GM18870 (cell line): ENCODE measurements at regions not wholly inside any gene's neighbourhood (a gene's known extent, or its start where the extent isn't known, plus 50 kb on each side); places are given as distances from the start of the nearest gene placed in this dataset.
"Not testable (repeated sequence)": the region's sequence is repeated elsewhere in the genome, so short reads cannot be mapped to it uniquely, and the experiment has no call there.

Source experiments
- ATAC-seq: cut with Tn5 transposase; IDR thresholded peaks from one replicate; pipeline ENCODE4 v1.9.1; 2021; ENCODE audit warnings: moderate library complexity; ENCODE audit not compliant: unreplicated experiment

DNA sequence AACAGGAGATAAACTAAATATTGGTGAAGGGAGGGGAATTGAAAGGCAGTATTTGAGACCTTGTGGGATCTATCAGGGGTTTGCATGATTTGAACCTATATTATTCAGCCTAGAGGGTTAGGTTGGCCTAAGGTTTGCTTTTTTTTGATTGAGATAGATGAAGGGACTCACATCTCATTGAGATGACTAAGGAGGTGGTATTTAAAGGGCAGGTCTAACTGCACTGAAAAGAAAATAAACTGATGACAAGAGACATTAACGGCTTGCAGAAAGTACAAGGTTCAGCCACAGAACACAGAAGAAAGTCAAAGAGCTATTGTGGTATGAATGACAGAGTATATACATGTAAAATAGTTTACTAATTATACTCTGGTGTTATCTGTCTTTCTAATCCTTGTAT, 412.7 kb downstream of the CDH10 start:
- no peak for ATAC-seq

DNA sequence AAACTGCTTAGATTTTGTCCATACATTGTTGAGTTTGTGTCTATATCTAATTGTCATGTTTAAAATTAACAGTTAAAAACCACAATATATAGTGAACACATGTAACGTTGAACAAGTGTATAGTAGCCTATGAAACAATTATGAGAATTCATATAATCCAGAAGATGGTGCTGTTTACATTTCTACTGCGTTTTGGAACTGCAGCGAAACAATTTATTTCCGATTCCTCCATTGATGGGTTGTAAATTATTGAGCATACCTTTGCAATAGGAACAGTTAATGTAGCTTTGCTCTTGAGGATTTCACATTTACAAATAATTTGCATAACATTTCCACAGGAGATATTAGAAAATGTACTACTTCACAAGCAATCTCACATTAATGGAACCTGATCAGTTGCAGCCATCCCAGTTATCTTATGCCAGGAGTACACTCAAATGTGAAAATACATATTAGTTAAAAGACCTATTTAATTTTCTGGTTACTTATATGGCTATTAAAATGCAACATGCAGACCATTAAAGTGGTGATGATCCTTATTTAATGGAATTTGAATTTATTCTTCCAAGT, 411.8 kb downstream of the CDH10 start:
- no peak for ATAC-seq

GRCh38 chr5:24235946-24236345, 408.8 kb downstream of the CDH10 start:
- no peak for ATAC-seq

GRCh38 chr5:24245821-24246220, 399.0 kb downstream of the CDH10 start:
- no peak for ATAC-seq

- ATAC-seq: no peak
Observed at GRCh38 chr5:24264547-24264946, 380.2 kb downstream of the CDH10 start.

GRCh38 chr5:24265306-24265705, 379.5 kb downstream of the CDH10 start:
- no peak for ATAC-seq

GRCh38 chr5:24268482-24269056, 376.2 kb downstream of the CDH10 start:
- ATAC-seq: no peak

DNA sequence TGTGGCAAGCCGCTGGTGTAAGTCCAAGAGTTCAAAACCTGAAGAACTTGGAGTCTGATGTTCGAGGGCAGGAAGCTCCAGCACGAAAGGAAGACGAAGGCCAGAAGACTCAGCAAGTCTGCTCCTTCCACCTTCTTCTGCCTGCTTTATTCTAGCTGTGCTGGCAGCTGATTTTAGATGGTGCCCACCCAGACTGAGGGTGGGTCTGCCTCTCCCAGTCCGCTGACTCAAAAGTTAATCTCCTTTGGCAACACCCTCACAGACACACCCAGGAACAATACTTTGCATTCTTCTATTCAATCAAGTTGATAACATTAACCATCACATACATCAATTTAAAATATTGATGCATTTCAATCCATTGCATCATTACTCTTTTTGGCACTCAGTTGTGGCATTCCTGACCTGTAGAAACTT, 373.1 kb downstream of the CDH10 start:
- not testable (repeated sequence) for ATAC-seq

DNA sequence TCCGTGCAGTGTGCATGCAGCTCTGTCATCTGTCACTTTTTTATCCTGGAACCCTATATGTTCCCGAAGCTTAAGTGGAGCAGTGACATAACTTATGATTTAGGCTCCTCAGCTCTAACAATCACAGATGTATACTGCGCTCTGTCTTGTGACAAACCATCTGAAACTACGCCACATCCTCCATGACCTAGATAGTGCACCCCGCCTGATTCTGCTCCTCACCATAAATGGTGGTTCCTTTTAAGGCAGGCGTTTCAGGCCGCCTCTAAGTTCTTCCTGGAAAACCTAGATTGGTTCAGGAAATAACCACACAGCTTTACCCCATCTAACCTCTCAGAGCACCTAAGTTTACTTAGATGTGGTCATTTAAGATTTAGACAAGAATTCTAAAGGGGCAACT, 372.0 kb downstream of the CDH10 start:
- no peak for ATAC-seq

- no peak for ATAC-seq
Observed at GRCh38 chr5:24280215-24280614, 364.6 kb downstream of the CDH10 start.

GRCh38 chr5:24281818-24282217, 363.0 kb downstream of the CDH10 start:
- no peak for ATAC-seq

- ATAC-seq: no peak
Observed at GRCh38 chr5:24289582-24290335, 355.0 kb downstream of the CDH10 start.

GRCh38 chr5:24290536-24290935, 354.2 kb downstream of the CDH10 start:
- ATAC-seq: no peak

- no peak for ATAC-seq
Observed at GRCh38 chr5:24291916-24292315, 352.9 kb downstream of the CDH10 start.

- no peak for ATAC-seq
Observed at GRCh38 chr5:24294333-24294732, 350.4 kb downstream of the CDH10 start.

- no peak for ATAC-seq
Observed at GRCh38 chr5:24314106-24314505, 330.7 kb downstream of the CDH10 start.

DNA sequence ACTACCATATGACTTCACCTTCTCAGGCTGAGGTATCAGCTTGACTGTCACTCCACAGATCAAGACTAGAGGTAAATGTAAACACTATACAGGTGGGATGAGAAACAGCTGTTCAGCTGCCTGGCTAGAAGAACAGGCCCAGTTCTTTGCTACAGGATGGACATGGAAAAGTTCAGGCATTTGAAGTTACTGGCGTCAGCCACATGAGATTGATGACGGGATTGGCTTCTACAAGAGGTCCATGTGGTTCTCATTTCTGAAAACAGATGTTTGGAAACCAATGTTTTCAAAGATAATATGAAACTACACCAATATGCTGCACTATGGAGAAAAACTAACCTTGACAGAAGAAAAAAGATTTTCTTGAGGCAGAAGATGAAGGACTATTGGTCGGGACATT, 324.1 kb downstream of the CDH10 start:
- no peak for ATAC-seq

DNA sequence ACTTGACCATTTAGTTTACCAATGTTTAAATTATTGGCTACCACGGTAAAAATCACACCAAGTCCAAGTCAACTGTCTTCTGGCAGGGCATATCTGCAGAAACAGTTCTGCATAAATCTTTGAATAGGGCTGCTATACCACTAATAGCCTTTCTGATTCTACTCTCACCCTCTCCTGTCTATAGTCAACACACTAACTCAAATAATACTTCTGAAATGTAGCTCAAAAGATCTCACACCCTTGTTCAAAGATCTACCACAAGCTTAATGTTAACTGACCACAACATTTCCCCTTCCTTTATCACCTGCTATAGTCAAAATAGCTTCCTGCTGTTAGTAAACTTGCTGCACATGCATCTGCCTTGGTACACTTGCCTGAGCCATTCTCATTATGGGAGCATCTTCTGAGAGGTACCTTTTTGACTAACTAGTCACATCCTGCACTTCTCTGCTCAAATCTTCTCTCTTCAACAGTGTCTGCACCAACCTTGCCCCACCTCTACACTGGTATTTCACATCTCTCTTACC, 319.4 kb downstream of the CDH10 start:
- no peak for ATAC-seq

DNA sequence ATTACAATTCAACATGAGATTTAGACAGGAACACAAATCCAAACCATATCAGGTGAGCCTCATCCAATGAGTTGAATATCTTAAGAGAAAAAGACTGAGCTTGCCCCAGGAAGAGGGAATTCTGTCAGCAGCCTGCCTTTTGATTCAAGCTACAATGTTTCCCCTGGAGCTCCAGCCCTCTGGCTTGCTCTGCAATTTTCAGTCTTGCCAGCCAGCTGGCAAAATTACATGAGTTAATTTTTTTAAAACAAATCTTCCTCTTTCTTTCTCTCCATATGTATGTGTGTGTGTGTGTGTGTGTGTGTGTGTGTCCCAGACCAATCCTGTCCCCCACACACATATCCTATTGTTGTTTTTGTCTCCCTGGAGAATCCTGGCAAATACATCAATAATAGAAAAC, 313.2 kb downstream of the CDH10 start:
- ATAC-seq: no peak

DNA sequence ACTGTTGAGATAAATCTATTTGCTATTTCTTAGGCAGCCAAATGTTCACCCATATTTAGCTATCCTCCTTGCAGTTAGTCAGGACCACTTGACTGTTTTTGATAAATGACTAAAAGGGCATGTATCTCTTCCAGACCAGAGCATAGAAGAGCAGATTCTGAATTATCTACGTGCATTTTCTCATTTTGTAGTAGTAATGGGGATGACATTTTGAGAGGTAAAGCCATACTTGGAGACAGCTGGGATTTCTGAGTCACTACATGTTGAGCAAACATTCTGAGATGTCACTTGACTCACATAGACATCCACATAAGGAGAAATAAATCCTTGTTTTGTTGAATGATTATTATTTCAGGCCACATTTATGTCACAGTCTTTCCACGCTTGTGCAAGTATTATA, 297.6 kb downstream of the CDH10 start:
- ATAC-seq: no peak

DNA sequence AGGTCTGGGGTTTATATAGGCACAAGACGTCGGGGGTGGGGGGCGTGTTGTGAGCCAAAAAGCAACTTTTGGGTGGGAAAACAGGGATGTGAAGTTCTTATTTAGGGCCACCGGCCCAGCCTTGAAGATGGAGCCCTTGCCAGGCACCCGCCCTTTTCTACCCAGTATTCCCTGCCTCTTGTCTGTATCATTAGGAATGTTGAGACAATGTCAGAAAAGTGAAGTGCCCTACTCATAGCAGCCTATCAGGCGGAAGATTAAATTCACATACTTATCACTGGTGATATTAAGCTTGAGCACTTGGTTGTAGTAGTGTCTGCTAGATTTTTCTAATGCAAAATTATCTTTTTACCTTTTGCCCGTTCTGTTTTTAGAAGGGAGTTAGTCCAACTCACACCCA, 293.5 kb downstream of the CDH10 start:
- no peak for ATAC-seq

GRCh38 chr5:24353016-24353415, 291.8 kb downstream of the CDH10 start:
- ATAC-seq: no peak
